ENCODE measurements at regions not wholly inside any gene's neighbourhood (a gene's known extent, or its start where the extent isn't known, plus 50 kb on each side); places are given as distances from the start of the nearest gene placed in this dataset.

DNA sequence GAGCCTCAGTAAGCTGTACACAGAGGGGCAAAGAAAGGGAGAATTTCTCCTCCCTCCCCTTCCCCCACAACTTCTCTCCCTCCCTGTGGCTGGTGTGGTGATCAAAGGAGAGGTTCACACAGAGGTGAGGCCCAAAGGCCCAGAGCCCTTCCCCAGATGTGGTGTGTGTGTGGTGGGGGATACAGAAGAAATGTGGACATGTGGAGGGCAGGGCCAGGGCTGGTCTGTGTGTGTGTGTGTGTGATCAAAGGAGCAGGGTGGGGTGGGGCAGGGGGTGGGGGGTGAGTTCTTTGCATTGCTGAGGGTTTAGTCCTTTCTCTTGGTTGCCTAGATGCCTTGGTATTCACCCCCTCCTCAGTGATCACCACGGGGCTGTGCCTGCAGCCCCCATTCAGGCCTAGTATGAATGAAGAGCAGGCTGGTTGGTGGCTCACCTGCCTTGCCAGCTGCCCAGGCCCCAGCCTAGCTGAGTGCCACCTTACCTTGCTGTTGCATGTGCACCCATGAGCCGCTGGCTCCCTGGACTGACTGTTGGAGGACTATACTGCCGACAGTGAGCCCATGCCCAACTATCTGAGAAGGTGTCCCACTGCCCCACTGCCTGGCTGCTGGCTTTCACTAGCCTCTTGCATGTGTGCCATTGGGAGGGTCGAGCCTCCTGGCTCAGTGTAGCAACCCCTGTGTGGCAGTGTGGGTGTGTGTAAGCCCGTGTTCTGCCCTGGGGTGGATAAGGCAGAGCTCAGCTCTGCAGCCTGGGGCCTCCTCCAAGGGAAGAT, 101.9 kb downstream of the EFNB1 start:
- no peaks in the 10 kb centered on the region for H3K36me3 ChIP-seq (ENCODE audit: control insufficient read depth, insufficient read depth, low read length)
- no peak overlapping the region for H3K9ac ChIP-seq (ENCODE audit: low read length)
- no peaks in the 10 kb centered on the region for H3K4me1 ChIP-seq (ENCODE audit: control insufficient read depth, insufficient read depth, low read length)
- H3K27ac ChIP-seq (ENCODE audit: low read depth, low read length) = no peak overlapping the region
- H3K27me3 ChIP-seq (ENCODE audit: control insufficient read depth, insufficient read depth, low read length) = peaks cover 7% of the 10 kb centered on the region
- no peak overlapping the region for H3K4me3 ChIP-seq (ENCODE audit: low read length)

DNA sequence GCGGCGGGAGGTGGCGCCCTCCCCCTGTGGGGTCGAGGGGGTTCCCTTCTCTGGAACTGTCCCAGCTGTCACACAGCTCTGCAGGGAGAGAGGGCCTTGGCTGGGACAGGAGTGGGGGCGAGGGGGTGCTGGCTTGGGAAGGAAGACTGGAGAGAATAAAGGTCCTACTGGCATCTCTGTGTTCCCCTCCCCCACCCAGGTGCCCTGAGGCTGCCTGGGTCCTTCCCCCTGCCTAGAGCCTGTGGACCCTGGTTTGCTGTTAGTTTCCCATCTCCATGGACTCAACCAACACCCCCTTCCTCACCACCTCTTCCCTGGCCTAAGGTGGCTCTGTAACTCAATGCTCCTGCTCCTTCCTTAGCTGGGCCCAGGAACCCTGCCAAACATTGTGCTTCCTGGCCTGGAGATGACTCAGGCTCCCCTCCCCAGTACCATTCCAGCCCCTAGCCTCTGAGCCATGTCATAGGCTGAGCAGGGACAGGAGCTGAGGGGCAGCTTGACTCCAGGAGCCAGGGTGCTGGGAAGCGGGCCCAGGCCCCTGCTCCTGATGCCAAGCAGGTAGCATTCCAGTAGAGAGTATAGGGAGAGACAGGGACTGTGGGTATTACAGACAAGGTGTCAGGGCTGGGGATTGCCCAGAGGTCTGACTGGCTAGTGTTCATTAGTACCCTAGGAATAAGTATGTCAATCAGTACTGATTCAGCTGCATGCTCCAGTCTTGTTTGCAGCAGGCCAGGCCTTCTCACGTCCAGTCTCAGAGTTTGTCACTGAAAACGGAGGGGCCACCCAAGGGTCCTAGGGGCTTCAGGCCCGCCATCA, 100.7 kb downstream of the EFNB1 start:
- Histone ChIP-seq H3K36me3 (ENCODE audit: control insufficient read depth, insufficient read depth, low read length) (no peaks in the 10 kb centered on the region), H3K4me3 (ENCODE audit: low read length) (no peak overlapping the region), H3K9ac (ENCODE audit: low read length) (no peak overlapping the region), H3K27ac (ENCODE audit: low read depth, low read length) (no peak overlapping the region), H3K27me3 (ENCODE audit: control insufficient read depth, insufficient read depth, low read length) (peaks cover 7% of the 10 kb centered on the region), H3K4me1 (ENCODE audit: control insufficient read depth, insufficient read depth, low read length) (no peaks in the 10 kb centered on the region)

DNA sequence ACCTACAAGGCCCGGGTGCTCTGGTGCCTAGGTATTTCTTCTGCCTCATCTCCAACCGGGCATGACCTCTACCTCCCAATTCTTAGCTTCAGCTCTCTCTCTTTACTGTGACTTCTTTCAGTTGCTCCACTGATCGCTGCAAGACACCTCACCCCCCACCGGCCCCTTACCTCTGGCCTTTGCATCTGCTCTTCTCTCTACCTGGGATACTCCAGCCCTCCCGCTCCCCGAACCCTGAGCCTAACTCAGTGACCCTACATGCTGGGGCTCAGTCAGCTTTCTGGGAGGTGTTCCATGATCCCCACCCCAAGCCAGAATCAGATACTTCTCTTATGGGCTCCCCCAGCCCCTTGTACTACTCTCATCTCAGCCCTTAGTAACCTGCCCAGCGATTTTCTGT, 99.6 kb downstream of the EFNB1 start:
- no peaks in the 10 kb centered on the region for H3K36me3 ChIP-seq (ENCODE audit: control insufficient read depth, insufficient read depth, low read length)
- H3K9ac ChIP-seq (ENCODE audit: low read length) = no peak overlapping the region
- H3K27ac ChIP-seq (ENCODE audit: low read depth, low read length) = no peak overlapping the region
- peaks cover 7% of the 10 kb centered on the region for H3K27me3 ChIP-seq (ENCODE audit: control insufficient read depth, insufficient read depth, low read length)
- no peak overlapping the region for H3K4me3 ChIP-seq (ENCODE audit: low read length)
- no peaks in the 10 kb centered on the region for H3K4me1 ChIP-seq (ENCODE audit: control insufficient read depth, insufficient read depth, low read length)

DNA sequence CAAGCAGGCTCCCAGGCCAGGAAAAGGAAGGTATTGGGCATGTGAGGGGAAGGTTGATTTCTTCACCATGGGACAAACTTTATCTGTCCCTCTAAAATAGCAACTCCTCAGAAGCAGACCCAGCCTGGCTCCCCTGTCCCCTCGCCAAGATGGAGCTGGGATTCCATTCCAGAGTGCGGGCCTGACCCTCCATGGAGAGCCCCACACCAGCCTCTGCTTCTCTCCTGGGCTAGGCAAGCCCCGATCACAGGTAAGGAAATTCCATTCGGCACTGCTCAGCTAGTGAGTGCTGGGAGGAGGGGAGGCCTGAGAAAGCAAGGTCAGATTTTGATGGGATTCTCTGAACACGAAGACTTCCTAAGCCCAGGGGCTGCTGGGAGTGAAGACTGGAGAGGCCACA, 98.4 kb downstream of the EFNB1 start:
- Histone ChIP-seq H3K27ac (ENCODE audit: low read depth, low read length) (no peak overlapping the region), H3K4me3 (ENCODE audit: low read length) (no peak overlapping the region), H3K4me1 (ENCODE audit: control insufficient read depth, insufficient read depth, low read length) (no peaks in the 10 kb centered on the region), H3K27me3 (ENCODE audit: control insufficient read depth, insufficient read depth, low read length) (peaks cover 7% of the 10 kb centered on the region), H3K9ac (ENCODE audit: low read length) (no peak overlapping the region), H3K36me3 (ENCODE audit: control insufficient read depth, insufficient read depth, low read length) (no peaks in the 10 kb centered on the region)

DNA sequence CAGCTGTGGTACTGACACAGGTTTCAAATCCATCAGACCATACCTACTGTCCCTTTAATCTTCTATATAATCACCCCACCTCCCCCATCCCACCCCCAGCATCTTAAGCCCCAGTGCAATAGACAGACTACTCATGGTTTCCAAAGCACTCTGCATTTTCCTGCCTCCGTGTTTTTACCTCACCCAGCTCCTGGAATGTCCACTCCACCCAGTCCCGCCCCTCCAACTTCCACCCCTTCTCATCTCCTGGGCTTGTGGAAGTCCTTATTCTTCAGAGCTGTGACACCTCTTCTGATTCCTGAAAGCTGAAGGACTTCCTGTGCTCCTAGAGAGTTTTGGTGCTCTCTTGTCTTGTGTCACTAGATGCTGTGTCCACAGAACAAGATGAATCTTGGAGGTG, 94.3 kb downstream of the EFNB1 start:
- Histone ChIP-seq H3K27ac (ENCODE audit: low read depth, low read length) (no peak overlapping the region), H3K27me3 (ENCODE audit: control insufficient read depth, insufficient read depth, low read length) (peaks cover 2% of the 10 kb centered on the region), H3K4me3 (ENCODE audit: low read length) (no peak overlapping the region), H3K9ac (ENCODE audit: low read length) (no peak overlapping the region), H3K36me3 (ENCODE audit: control insufficient read depth, insufficient read depth, low read length) (no peaks in the 10 kb centered on the region), H3K4me1 (ENCODE audit: control insufficient read depth, insufficient read depth, low read length) (no peaks in the 10 kb centered on the region)

DNA sequence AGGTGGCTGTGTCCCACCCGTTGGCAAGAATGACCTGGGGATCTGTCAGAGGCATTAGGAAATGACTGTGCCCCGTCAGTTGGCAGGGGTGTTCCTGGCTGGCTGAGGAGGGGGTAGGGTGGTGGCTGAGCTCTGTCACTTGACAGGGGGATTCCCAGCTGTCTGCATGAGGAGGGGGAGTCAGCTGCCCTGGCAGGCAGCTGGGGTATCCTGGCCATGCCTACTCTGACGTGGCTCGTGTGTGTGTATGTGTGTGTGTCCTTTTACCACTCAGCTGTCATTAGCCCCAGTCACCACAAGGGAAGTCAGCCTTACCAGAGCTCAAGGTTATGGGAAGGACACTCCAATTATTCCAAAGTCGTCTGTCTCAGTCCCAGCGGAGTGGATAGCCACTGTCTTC, 93.2 kb downstream of the EFNB1 start:
- Histone ChIP-seq H3K27me3 (ENCODE audit: control insufficient read depth, insufficient read depth, low read length) (no peaks in the 10 kb centered on the region), H3K36me3 (ENCODE audit: control insufficient read depth, insufficient read depth, low read length) (no peaks in the 10 kb centered on the region), H3K4me1 (ENCODE audit: control insufficient read depth, insufficient read depth, low read length) (no peaks in the 10 kb centered on the region), H3K9ac (ENCODE audit: low read length) (no peak overlapping the region), H3K27ac (ENCODE audit: low read depth, low read length) (no peak overlapping the region), H3K4me3 (ENCODE audit: low read length) (no peak overlapping the region)

DNA sequence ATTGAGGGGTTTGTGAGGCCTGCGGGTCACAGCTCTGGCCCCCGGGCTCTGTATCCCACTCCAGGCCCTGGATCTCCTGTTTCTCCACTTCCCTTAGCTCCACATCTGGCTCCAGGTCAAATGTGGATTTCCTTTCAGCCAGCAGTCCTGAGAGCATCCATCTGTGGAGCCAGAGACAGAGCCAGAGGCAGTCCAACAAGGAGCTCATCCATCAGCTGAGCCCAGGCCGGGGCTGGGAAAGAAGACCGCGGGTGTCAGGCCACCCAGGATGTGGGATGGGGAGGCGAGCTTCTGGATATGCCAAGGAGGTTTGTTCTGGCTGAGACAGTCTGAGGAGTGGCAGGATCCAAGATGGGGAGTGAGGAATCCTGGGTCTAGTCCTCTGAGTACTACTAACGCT, 91.7 kb downstream of the EFNB1 start:
- no peak overlapping the region for H3K9ac ChIP-seq (ENCODE audit: low read length)
- no peak overlapping the region for H3K4me3 ChIP-seq (ENCODE audit: low read length)
- peaks cover 2% of the 10 kb centered on the region for H3K27me3 ChIP-seq (ENCODE audit: control insufficient read depth, insufficient read depth, low read length)
- no peaks in the 10 kb centered on the region for H3K36me3 ChIP-seq (ENCODE audit: control insufficient read depth, insufficient read depth, low read length)
- H3K4me1 ChIP-seq (ENCODE audit: control insufficient read depth, insufficient read depth, low read length) = no peaks in the 10 kb centered on the region
- H3K27ac ChIP-seq (ENCODE audit: low read depth, low read length) = no peak overlapping the region

DNA sequence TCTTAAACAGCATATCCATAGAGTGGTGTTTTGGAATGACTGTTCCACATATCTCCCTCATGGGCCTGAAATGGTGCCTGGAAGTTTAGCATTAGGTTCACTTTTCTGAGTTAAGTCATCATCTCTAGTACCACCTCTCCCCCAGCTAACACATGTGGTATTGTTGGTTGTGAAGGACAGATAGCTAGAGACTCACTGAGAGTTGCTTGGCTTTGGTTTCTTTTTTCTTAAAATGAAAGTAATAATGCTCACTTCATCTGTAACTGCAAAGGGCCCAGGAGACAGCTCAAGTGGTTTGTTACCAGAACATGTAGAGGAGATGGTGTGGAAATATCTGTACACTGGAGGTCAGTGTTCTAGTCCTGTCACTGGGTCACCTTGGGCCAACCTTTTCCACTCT, 90.9 kb downstream of the EFNB1 start:
- Histone ChIP-seq H3K9ac (ENCODE audit: low read length) (no peak overlapping the region), H3K27ac (ENCODE audit: low read depth, low read length) (no peak overlapping the region), H3K4me1 (ENCODE audit: control insufficient read depth, insufficient read depth, low read length) (no peaks in the 10 kb centered on the region), H3K4me3 (ENCODE audit: low read length) (no peak overlapping the region), H3K36me3 (ENCODE audit: control insufficient read depth, insufficient read depth, low read length) (no peaks in the 10 kb centered on the region), H3K27me3 (ENCODE audit: control insufficient read depth, insufficient read depth, low read length) (peaks cover 2% of the 10 kb centered on the region)

DNA sequence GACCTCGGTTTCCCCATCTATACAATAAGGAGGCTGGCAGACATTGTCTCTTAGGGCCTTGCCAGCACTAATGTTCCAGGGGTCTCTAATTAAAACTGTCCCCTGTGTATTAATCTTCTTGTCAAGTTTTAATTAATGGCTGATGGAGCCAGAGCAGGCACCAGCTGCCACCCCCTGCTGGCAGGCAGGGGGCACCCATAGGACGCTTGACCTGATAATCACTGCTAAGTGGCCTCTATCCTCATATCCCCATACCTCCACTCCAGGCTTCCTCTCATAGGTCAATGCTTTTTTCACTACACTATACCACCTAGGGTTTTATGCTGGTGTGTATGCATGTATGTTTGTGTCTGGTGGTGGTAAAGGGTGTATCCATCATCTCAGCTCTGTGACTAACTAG, 89.4 kb downstream of the EFNB1 start:
- Histone ChIP-seq H3K4me1 (ENCODE audit: control insufficient read depth, insufficient read depth, low read length) (no peaks in the 10 kb centered on the region), H3K9ac (ENCODE audit: low read length) (no peak overlapping the region), H3K36me3 (ENCODE audit: control insufficient read depth, insufficient read depth, low read length) (no peaks in the 10 kb centered on the region), H3K27ac (ENCODE audit: low read depth, low read length) (no peak overlapping the region), H3K4me3 (ENCODE audit: low read length) (no peak overlapping the region), H3K27me3 (ENCODE audit: control insufficient read depth, insufficient read depth, low read length) (peaks cover 2% of the 10 kb centered on the region)

DNA sequence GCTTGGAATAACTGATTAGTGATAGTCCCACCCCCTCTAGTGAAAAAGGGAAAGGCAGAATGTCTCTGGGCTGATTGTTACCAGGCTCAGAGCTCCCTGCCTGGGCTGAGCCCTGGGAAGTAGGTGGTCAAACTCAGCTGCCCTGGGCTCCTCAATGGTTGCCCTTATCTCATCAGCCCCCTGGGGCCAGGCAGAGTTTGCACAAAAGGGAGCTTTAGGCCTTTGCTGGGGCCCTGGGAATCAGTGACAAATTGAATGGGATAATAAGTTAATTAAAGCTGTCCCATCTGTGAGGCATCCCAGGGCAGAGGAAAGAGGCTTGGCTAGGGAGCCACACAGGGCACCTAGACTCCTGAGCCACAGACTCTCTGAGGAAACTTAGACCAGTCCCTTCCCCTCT, 89.0 kb downstream of the EFNB1 start:
- no peak overlapping the region for H3K9ac ChIP-seq (ENCODE audit: low read length)
- H3K27ac ChIP-seq (ENCODE audit: low read depth, low read length) = no peak overlapping the region
- H3K36me3 ChIP-seq (ENCODE audit: control insufficient read depth, insufficient read depth, low read length) = no peaks in the 10 kb centered on the region
- H3K27me3 ChIP-seq (ENCODE audit: control insufficient read depth, insufficient read depth, low read length) = peaks cover 2% of the 10 kb centered on the region
- H3K4me3 ChIP-seq (ENCODE audit: low read length) = no peak overlapping the region
- no peaks in the 10 kb centered on the region for H3K4me1 ChIP-seq (ENCODE audit: control insufficient read depth, insufficient read depth, low read length)

DNA sequence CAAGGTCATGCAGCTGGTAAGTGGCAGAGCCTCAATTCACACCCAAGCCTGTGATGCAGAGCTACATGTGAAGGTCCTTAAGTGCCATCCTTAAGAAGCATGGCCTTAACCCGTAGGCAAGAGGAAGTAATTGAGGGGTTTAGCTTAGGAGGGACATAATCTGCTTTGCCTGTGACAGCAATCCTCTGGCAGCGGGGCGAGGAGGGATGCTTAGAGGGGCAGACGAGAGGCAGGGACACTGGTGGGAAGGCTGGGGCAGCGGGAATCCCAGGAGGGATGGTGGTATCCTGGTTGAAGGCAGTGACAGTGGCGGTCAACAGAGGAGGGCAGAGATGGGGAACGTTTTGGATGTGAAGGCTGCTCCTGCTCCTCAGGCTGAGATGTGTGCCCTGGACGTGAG, 88.1 kb downstream of the EFNB1 start:
- Histone ChIP-seq H3K36me3 (ENCODE audit: control insufficient read depth, insufficient read depth, low read length) (no peaks in the 10 kb centered on the region), H3K4me1 (ENCODE audit: control insufficient read depth, insufficient read depth, low read length) (peaks cover 3% of the 10 kb centered on the region), H3K9ac (ENCODE audit: low read length) (no peak overlapping the region), H3K27me3 (ENCODE audit: control insufficient read depth, insufficient read depth, low read length) (peaks cover 6% of the 10 kb centered on the region), H3K27ac (ENCODE audit: low read depth, low read length) (no peak overlapping the region), H3K4me3 (ENCODE audit: low read length) (no peak overlapping the region)

DNA sequence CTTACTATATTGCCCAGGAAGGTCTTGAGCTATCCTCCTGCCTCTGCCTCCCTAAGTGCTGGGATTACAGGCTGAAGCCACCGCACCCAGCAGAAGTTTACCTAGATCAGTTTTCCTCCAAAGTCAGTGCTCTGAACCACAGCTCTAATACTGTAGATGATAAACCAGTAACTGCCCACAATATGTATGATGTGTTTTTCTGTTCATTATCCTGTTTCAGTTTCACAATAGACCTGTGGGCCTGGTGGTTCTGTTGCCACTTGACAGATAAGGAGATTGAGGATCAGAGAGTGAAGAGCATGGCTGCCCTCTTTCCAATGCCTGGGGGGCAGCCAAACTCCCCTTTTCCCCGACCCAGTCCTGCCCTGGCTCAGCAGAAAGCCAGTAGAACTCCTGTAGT, 87.0 kb downstream of the EFNB1 start:
- Histone ChIP-seq H3K4me3 (ENCODE audit: low read length) (no peak overlapping the region), H3K27ac (ENCODE audit: low read depth, low read length) (no peak overlapping the region), H3K9ac (ENCODE audit: low read length) (no peak overlapping the region), H3K27me3 (ENCODE audit: control insufficient read depth, insufficient read depth, low read length) (peaks cover 6% of the 10 kb centered on the region), H3K4me1 (ENCODE audit: control insufficient read depth, insufficient read depth, low read length) (peaks cover 3% of the 10 kb centered on the region), H3K36me3 (ENCODE audit: control insufficient read depth, insufficient read depth, low read length) (no peaks in the 10 kb centered on the region)

DNA sequence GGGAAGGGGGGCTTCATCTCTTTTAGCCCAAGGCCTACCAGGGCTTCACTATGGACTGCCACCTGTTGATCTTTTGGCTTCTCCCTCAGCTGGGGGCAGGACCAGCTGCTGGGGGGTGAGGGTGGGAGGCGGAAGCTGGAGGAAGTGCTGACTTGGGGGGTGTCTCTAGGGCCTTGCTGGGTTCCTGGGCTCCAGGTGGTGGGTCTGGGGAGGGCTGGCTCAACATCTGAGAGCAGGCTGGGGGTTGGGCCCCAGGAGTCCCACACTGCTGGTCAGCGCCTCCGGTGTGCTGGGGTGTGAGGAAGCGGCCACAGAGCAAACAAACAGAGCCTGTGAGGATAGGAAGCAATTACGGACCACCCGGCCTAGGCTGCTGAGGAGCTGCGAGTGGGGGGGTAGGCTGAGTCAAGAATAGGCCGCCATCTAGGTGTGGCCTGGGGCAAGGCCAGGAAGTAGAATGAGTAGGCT, 85.7 kb downstream of the EFNB1 start:
- peaks cover 3% of the 10 kb centered on the region for H3K4me1 ChIP-seq (ENCODE audit: control insufficient read depth, insufficient read depth, low read length)
- H3K36me3 ChIP-seq (ENCODE audit: control insufficient read depth, insufficient read depth, low read length) = no peaks in the 10 kb centered on the region
- no peak overlapping the region for H3K9ac ChIP-seq (ENCODE audit: low read length)
- peaks cover 6% of the 10 kb centered on the region for H3K27me3 ChIP-seq (ENCODE audit: control insufficient read depth, insufficient read depth, low read length)
- no peak overlapping the region for H3K4me3 ChIP-seq (ENCODE audit: low read length)
- no peak overlapping the region for H3K27ac ChIP-seq (ENCODE audit: low read depth, low read length)
